Hindlimb muscle (tissue), 1 donor: ENCODE measurements at regions not wholly inside any gene's neighbourhood (a gene's known extent, or its start where the extent isn't known, plus 50 kb on each side); places are given as distances from the start of the nearest gene placed in this dataset.

Experiments used
- DNase-seq: peaks from one replicate; pipeline ENCODE4 v3.0.0-alpha.2; 2013

DNA sequence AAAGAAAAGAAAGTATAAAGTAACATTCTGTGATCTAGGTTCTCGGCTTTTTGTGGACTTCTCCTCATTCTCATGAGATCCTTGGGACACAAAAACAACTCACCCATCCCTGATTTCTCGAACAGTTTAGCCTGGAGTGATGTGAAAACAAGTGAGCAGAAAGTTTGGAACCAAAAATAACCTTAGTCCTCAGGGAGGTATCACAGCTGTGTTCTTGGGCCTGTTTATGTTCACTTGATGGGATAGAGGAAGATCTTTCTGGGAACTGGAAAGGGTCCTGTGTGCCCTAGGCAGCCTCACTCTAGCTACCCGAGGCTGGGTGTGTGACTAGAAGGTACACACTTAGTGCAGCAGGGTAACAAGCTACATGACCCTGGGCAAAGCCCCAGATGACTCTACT lies 308.8 kb upstream of the PDZRN3 start:
- DNase-seq: peak; percentile 32

DNA sequence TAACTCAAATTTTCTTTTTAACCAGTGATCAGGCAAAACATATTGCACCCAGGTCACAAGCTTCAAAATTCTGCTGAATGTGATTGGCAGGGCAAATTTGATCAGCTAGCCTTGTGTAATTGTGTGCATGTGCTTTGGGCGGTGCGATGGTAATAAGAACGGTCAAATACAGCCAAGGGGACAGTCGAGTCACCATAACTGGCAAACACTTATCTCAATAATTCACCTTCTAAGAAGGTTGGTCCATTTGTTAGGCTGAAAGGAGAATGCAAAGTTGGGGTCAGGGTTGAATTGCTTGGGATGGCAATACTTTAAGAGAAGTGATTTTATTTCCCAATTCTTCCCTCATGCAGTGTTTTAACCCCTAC lies 302.4 kb upstream of the PDZRN3 start:
- no peak for DNase-seq

DNA sequence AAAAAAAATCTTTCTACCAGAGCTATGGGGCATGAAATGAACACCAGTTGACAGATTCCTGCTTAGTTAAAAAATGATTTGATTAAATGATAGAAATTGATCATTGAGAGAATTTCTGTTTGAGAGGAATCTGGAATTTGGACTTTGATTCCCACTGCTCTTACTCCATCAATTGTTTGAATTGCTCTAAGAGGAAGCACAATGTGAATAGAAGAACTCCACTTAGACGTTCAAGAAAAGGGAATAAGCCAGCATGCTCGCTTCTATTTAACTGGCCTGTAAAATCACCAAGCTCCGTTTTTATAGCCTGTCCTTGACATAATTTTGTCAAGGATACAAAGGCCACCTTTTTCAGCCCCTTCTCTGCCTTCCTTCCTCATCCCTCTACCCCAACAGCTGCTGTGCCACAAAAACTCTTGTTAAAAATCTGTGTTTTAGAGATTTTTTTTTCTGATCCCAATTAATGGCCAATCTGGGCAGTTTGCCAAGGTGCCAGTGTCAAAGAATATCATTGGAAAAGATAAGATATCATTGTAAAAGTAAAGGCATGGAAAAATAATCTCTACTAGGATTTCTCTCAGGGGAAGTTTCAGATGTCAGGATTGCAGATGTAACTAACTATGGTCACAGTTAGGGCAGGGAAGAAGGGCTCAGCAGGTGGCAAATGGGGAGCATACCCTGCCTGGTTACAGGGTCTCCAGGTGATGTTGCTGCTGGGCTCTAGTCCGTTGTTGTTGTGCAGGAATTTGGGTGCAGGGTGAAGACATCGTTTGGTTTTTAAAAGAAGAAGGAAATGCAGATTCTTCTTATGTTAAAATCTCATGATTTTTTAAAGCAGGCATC lies 301.8 kb upstream of the PDZRN3 start:
- DNase-seq: no peak

DNA sequence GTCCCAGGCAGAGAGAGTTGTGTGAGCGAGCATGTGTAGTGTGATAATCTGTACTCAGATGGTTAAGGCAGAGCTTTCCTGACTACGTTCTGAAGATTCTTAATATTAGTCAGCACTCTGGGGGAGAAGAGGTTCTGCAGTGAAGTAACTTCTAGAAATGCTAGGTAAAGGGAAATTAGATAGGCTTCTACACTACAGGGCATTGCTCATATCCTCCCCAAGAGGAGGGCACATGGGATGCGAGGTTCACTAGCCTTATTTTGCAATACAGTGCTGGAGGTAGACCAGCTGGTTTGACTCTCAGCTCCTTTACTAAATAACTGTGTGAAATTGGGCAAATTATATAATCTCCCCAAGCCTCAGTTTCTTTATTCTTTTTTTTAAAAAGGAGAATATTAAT lies 300.3 kb upstream of the PDZRN3 start:
- no peak for DNase-seq

DNA sequence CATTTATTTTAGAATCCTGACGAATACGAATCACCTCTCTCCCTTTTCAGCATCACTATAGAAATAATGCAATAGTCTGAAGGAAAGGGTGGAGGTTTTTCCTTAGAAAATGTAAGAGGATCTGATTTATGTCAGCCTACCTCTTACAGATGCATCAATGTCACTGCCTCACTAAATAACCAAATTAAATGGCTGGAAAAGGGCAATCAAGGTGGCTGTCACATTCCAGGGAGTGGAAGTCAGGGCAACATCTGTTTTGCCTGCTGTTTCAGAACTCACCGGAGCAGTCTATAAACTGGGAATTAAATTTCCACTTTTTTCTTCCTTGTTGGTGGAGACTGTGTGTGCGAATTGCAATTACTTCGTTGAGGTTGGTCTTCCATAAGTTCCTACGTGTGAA lies 299.3 kb upstream of the PDZRN3 start:
- no peak for DNase-seq

DNA sequence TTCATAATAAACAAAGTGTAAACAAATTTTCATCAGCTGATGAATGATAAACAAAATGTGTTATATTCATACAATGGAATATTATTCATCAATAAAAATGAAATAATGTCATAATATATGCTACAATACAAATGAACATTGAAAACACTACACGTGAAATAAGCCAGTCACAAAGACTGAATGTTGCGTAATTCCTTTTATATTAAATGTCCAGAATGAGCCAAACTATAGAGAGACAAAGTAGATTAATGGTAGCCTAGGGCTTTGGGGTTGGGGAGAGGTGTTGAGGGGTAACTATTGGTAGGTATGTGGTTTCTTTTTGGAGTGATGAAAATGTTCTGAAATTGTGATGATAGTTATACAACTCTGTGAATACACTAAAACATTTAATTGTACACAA lies 292.9 kb upstream of the PDZRN3 start:
- no peak for DNase-seq

DNA sequence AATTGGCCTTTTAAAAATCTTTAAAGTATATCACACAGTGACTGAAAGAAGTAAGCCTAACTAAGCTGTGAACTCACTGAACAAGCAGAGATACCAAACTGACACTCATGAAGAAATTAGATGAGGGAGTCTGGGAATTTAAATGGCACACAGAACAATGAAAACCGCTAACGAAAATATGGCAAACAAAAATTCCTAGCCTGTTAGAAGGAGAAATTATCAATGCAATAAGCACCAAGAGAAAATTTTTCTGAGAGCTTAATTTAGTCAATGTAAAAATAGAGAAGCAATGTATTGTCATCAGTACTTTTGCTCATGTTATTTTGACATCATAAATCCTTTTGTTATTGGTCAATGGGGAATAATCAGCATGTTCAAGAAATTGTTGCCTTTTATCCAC lies 291.1 kb upstream of the PDZRN3 start:
- DNase-seq: no peak

DNA sequence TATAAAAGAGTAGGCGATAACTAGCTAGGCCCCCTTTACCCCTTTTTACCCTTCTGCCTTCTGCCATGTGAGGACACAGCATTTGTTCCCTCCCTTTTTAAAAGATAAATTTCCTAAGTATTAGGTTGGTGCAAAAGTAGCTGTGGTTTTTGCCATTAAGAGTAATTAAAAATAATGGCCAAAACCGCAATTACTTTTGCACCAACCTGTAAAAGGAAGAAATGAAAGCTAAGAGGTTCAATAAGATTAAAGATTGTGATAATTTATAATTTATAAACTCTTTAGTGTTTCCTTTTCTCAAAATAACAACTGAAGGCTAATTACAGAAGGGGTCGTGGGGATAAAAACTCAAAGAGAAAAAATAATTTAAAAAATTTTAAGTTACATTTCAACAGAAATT lies 283.5 kb upstream of the PDZRN3 start:
- DNase-seq: no peak

DNA sequence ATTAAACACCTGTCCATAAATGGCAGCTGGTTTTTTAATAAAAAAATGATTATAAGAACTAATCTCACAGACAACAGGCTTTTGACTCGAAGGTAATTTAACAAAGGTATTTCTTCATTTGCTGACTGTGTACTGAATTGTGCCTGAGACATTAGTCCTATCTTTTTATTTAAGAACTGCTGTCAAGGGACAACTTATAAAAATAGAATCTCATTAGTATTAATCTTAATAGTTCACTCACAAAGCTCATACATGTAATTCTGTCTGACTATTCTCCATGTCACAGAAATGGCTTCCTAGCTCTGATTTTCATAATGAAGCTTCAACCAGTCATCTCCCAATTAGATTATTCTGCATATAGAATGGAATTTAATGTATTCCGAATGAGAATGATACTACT lies 276.9 kb upstream of the PDZRN3 start:
- no peak for DNase-seq

DNA sequence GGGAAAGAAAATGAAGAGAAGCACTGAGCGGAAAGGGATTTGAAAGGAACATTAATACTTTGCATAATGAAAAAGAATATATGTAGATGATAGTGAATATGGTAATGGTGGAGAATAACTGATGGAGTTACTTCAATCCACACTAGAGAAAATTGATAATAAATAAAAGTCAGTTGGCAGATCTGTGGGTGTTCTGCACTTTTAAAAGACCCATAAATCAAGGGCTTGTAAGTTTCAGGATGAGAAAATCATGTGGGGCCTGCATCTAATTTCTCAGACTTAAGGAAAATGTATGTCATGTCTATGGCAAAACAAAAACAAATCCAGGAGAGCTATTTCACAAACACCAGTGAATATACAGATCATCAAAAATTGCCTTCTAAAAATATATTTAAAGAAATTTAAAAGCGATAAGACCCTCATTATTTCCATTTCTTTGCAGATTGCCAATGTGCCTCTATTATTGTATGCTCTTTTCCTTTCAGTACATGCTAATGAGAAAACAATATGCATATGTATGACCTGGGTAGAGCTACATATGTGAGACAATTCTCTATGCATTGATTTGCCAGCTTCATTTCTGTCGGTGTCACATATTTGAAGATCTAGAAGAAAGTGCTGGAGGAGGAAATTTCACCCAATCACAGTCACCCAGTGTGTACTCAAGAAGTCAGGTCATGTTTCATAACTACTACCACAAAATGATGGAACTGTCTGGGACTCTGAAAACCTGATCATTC lies 269.9 kb upstream of the PDZRN3 start:
- no peak for DNase-seq

DNA sequence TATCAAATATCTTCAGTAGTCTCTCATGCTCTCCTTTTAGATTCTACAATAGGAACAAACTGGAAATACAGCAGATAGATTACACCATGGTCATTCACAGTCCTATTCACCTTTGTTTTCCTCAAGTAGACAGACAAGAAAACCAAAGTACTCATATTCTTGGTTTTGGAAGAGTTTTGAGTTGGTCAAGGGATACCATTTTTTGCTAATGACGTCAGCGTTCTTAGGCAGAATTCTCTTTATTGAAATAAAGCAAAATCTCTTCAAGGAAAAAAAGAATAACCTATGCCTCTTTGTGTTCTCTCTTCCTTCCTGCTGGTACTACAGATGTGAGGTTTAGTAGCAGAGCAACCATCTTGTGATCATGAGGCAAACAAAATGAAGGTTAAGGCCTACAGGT lies 268.3 kb upstream of the PDZRN3 start:
- DNase-seq: no peak

DNA sequence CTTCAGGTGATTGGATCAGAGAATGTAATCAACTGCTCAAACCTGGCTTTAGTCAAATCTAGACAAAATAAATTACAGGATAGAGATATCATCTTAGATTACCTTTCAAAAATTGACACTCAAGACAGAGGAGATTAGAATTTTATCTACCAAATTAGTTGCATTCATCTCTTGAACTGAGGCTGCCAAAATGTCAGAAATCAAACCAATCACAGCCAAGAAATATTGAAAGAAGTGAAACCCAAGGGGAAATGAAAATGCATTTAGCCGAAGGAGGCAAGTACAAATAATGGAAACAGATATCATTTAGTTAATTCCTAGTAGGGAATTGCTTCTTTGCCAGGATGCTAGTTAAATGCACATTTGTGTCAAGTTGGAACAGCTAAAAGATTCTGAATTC lies 261.1 kb upstream of the PDZRN3 start:
- DNase-seq: no peak

DNA sequence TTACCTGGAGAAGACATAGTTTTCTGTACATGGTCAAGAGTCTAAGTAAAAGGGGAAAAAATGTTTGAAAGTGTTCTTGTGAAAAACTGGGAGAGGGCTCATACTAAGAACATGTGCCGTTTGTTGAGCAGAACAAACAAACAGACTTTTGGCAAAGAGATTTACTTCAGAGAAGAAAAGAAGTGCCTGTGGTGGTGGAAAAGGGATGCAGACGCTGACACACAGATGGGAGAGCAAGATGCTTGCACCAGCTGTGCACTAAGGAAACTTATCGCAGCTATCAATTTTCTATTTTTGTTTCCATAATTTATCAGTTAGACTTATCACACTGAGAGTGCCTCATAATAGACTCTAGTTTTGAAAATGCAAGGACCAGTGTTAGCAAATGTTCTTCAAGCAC lies 259.6 kb upstream of the PDZRN3 start:
- DNase-seq: no peak

DNA sequence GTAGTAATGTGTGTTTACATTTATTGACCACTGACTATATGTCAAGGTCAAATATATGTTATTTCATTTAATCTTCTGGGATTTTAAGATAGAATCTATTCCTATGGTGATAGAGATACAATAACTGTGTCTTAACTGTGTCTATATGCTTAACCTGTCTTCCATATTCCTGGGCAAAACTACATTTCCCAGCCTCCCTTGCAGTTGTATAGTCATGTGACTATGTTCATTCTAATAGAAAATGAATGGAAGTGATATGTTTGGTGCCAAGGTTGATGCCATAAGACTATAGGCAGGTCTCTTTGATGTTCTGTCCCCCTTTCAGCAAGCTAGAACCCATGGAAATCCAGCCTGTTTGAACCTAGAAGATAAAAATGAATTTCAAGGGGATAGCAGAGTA lies 258.8 kb upstream of the PDZRN3 start:
- DNase-seq: no peak

DNA sequence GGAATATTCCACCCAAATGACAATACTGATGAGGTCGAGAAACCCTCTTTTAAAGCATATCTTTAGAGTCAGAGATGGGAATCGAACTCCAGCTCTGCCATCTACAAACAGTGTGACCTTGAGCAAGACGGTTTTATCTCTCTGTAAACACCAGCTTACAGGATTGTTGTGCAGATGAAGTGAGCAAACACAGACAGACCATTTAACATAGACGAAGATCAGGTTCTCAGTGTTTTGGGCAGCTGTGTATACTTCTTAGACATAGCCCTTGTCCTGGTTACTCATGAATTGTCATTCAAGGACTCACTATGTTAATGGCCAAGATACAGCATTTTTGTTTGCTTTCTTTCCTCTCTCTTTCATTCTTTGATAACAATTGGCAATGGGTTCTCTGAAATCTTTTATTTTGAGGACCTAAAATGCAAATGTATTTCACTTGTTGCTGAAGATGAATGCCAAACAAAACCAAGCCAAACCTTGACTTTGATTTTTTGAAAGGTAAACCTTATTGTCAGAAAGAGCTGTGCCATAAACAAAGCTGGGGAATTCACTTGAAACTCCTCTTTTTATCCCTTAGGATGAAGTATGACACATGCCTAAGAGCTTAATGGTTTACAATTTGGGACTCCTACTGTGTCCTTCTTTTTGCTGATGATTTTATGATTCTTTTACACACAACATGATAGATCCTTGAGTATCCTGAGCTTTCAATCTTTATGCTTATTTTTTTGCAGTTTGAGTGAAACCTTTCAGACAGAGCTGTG lies 250.0 kb upstream of the PDZRN3 start:
- no peak for DNase-seq

DNA sequence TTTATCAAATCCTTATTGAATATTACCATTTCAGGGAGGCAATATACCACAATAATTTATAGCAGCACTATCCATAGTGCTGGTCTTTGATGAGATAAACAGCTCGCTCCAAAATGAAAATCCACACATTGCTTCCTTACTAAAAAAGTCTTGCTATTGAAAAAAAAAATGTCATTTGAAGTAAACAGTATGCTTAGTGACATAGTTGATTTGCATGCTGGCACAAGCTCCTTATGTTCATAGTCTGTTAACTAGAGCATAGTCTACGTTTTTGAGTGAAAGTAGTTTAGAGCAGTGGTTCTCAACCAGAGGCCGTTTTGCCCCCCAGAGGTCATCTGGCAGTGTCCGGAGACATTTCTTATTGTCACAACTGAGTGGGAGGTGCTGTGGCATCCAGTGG lies 249.4 kb upstream of the PDZRN3 start:
- DNase-seq: no peak

DNA sequence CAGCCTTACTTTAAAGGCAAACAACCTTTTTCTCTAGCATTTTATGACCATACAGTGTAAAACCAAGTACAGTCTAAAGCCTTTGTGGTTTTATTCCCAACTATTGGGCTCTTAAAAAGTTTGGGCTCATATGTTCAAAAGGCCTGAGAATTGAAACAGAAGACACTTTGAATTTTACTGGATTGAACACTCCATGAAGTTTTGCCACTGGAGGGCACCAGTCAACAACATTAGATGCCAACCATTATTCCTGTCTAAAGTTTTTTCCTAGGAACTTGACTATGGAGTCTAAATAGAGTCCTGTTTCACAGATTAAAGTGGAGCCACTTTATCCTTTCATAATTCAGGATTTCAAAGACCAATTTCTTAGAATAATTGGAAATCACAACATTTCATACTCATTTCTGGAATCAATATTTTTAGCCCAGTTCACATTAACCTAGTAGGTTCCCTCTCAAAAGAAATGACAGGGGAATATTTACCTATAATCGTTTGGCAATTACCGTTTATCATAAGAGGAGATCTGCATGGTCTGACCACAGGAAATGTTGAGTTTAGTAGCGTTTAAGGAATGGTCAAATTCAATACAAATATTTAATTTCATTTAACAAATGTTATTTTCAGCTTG lies 244.1 kb upstream of the PDZRN3 start:
- peak; percentile 64 for DNase-seq

DNA sequence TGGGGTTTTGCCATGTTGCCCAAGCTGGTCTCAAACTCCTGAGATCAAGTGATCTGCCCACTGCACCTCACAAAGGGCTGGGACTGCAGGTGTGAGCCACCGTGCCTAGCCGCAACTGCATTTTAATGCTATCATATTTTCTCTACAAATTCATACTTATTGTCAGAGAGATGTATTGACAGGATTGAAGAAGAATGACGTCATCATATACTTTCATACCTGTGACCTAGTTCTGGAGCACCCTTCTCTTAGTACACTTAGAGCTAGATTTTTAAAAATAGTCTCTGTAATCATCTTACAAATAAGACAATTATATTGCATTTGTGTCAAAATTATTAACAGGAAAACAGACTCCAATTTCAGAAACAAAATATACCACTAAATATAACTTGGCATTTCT lies 242.8 kb upstream of the PDZRN3 start:
- DNase-seq: no peak

DNA sequence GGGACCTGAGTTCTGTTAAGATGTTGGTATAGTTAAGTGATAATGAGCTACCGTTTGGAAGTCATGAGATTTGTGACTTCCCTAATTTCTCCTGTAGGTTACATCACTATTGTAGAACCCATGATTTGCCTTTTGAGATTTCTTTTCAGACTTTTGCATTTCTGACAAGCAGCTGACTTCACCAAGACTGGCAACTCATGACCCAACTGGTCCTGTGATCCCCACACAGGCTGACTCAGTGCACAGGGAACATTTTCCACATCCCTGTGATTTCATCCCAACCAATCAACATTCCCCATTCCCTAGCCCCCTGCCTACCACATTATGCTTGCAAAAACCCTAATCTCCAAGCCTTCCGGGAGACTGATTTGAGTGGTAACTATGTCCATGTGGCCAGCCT lies 242.1 kb upstream of the PDZRN3 start:
- DNase-seq: no peak

DNA sequence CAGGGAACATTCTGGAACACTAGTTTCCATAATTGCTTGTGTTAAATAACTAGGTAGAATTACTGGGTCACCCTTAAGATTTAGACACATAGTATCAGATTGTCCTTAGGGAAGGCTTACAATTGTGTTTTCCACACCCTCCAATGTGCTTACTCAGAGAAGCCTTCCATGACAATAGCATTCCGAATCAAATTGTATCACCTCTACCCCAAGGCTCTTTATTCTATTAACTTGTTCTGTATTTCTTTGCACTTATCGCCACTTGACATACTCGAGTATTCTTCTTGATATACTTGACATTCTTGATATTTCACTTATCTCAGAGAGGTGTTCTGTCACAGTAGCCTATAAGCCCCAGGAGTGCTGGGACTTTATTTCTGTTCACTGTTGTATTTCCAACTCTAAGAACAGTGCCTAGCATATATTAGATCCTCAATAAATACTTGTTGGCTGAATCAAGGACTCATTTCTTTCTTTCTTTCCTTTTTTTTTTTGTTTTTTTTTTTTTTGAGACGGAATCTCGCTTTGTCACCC lies 238.9 kb upstream of the PDZRN3 start:
- DNase-seq: no peak

DNA sequence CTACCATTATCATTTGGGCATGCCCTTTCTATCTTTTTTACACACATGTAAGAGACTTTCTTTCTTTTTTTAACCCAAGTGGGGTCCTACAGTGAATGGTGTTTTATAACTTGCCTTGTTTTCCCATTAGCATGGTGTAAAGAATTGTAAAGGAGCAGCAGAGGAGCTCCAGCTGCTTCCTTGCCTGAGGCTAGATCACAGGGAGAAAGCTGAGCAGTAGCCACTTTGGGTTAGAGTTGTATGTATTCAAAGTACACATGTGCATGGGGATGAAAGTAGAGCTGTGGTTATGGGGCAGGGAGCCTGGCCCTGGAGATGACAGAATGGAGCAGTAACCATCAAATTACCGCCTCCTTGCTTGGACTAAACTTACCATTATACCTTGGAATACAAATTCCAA lies 231.1 kb upstream of the PDZRN3 start:
- DNase-seq: no peak

DNA sequence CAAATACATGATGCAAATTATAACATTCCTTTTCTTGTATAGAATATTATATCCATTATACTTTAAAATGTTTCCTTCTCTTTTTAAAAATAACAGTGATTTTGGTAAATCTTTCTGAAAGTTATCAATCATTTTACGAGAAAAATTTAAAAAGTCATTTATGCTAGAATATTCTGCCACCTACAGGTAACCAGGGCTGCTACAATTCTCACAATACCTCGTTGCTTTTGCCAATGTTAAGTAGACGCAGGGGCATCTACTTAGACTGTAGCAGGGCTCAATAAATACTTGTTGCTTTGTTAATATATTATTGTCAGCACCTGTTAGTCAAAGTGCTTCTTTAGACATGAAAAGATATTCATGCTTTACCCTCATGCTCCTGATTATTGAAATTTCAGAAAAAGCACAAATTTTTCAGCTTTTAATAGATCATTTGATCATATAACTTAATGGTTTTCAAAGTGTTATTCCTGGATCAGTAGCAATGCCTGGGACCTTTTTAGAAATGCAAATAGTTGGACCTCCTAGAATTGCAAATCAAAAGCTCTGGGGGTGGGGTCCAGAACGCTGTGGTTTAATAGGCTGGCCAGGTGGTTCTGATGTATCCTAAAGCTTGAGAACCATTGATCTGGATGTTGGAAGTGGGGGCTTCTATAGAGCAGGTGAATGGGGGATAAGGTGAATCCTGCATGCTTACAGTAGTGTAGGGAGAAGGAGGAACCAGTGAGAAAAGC lies 223.6 kb upstream of the PDZRN3 start:
- no peak for DNase-seq
